ENCODE measurements at regions not wholly inside any gene's neighbourhood (a gene's known extent, or its start where the extent isn't known, plus 50 kb on each side); places are given as distances from the start of the nearest gene placed in this dataset.

GRCh38 chr2:217158928-217159327 lies 299.1 kb upstream of the TNP1 start:
- no peaks in the 10 kb centered on the region for H3K27me3 ChIP-seq (ENCODE audit: control insufficient read depth in 3 of 3, insufficient read depth in 3 of 3, low read length in 2 of 3)
- ATAC-seq (ENCODE audit: insufficient read depth, low FRiP score) (no peak), DNase-seq (no peak)
- H3K9me3 ChIP-seq (ENCODE audit: control insufficient read depth in 4 of 4, insufficient read depth in 3 of 4, low read length in 3 of 4): no peaks in the 10 kb centered on the region
- TF ChIP-seq CTCF (IDR thresholded peaks at IDR 0.05; ENCODE audit: control extremely low read depth, extremely low read depth): no peak
- no peak overlapping the region for H3K4me3 ChIP-seq
- 92 to 95% methylated on average over 2 of the region's 2 CpGs for WGBS, 2 donors
- H3K4me1 ChIP-seq (ENCODE audit: control insufficient read depth in 5 of 5, insufficient read depth in 5 of 5, low read length in 5 of 5): peaks cover 0 to 5% (median 0%) of the 10 kb centered on the region in 5 donors
- H3K9ac ChIP-seq (ENCODE audit: insufficient read depth in 1 of 2, low read length in 2 of 2): no peak overlapping the region
- no peaks in the 10 kb centered on the region for H3K36me3 ChIP-seq (ENCODE audit: control insufficient read depth in 4 of 4, insufficient read depth in 4 of 4, low read length in 4 of 4)
- H3K27ac ChIP-seq (ENCODE audit: low read depth in 1 of 2, low read length in 1 of 2): no peak overlapping the region

GRCh38 chr2:217157581-217157980 lies 297.7 kb upstream of the TNP1 start:
- ATAC-seq (ENCODE audit: insufficient read depth, low FRiP score) (no peak), DNase-seq (no peak)
- WGBS, 2 donors: 96 to 98% methylated on average over 6 of the region's 6 CpGs
- no peak overlapping the region for H3K9ac ChIP-seq (ENCODE audit: insufficient read depth in 1 of 2, low read length in 2 of 2)
- H3K9me3 ChIP-seq (ENCODE audit: control insufficient read depth in 4 of 4, insufficient read depth in 3 of 4, low read length in 3 of 4): no peaks in the 10 kb centered on the region
- H3K36me3 ChIP-seq (ENCODE audit: control insufficient read depth in 4 of 4, insufficient read depth in 4 of 4, low read length in 4 of 4): no peaks in the 10 kb centered on the region
- TF ChIP-seq CTCF (IDR thresholded peaks at IDR 0.05; ENCODE audit: control extremely low read depth, extremely low read depth): no peak
- no peak overlapping the region for H3K4me3 ChIP-seq
- H3K4me1 ChIP-seq (ENCODE audit: control insufficient read depth in 5 of 5, insufficient read depth in 5 of 5, low read length in 5 of 5): peaks cover 0 to 12% (median 2%) of the 10 kb centered on the region in 5 donors
- H3K27ac ChIP-seq (ENCODE audit: low read depth in 1 of 2, low read length in 1 of 2): no peak overlapping the region
- H3K27me3 ChIP-seq (ENCODE audit: control insufficient read depth in 3 of 3, insufficient read depth in 3 of 3, low read length in 2 of 3): no peaks in the 10 kb centered on the region

GRCh38 chr2:217156801-217157200 lies 296.9 kb upstream of the TNP1 start:
- H3K4me3 ChIP-seq: no peak overlapping the region
- WGBS, 2 donors: 95% methylated on average over 2 of the region's 2 CpGs
- no peak overlapping the region for H3K9ac ChIP-seq (ENCODE audit: insufficient read depth in 1 of 2, low read length in 2 of 2)
- H3K4me1 ChIP-seq (ENCODE audit: control insufficient read depth in 5 of 5, insufficient read depth in 5 of 5, low read length in 5 of 5): peaks cover 0 to 12% (median 2%) of the 10 kb centered on the region in 5 donors
- TF ChIP-seq CTCF (IDR thresholded peaks at IDR 0.05; ENCODE audit: control extremely low read depth, extremely low read depth): no peak
- H3K36me3 ChIP-seq (ENCODE audit: control insufficient read depth in 4 of 4, insufficient read depth in 4 of 4, low read length in 4 of 4): no peaks in the 10 kb centered on the region
- ATAC-seq (ENCODE audit: insufficient read depth, low FRiP score) (no peak), DNase-seq (no peak)
- H3K9me3 ChIP-seq (ENCODE audit: control insufficient read depth in 4 of 4, insufficient read depth in 3 of 4, low read length in 3 of 4): no peaks in the 10 kb centered on the region
- no peak overlapping the region for H3K27ac ChIP-seq (ENCODE audit: low read depth in 1 of 2, low read length in 1 of 2)
- no peaks in the 10 kb centered on the region for H3K27me3 ChIP-seq (ENCODE audit: control insufficient read depth in 3 of 3, insufficient read depth in 3 of 3, low read length in 2 of 3)

GRCh38 chr2:217154923-217155322 lies 295.1 kb upstream of the TNP1 start:
- Histone ChIP-seq H3K9ac (ENCODE audit: insufficient read depth in 1 of 2, low read length in 2 of 2) (no peak overlapping the region), H3K27ac (ENCODE audit: low read depth in 1 of 2, low read length in 1 of 2) (no peak overlapping the region), H3K9me3 (ENCODE audit: control insufficient read depth in 4 of 4, insufficient read depth in 3 of 4, low read length in 3 of 4) (no peaks in the 10 kb centered on the region), H3K27me3 (ENCODE audit: control insufficient read depth in 3 of 3, insufficient read depth in 3 of 3, low read length in 2 of 3) (no peaks in the 10 kb centered on the region), H3K36me3 (ENCODE audit: control insufficient read depth in 4 of 4, insufficient read depth in 4 of 4, low read length in 4 of 4) (no peaks in the 10 kb centered on the region), H3K4me3 (no peak overlapping the region), H3K4me1 (ENCODE audit: control insufficient read depth in 5 of 5, insufficient read depth in 5 of 5, low read length in 5 of 5) (peaks cover 0 to 12% (median 0%) of the 10 kb centered on the region in 5 donors)
- ATAC-seq (ENCODE audit: insufficient read depth, low FRiP score) (no peak), DNase-seq (no peak)
- WGBS, 2 donors: 80 to 84% methylated on average over 9 of the region's 9 CpGs
- no peak for TF ChIP-seq CTCF (IDR thresholded peaks at IDR 0.05; ENCODE audit: control extremely low read depth, extremely low read depth)
